ENCODE measurements at regions not wholly inside any gene's neighbourhood (a gene's known extent, or its start where the extent isn't known, plus 50 kb on each side); places are given as distances from the start of the nearest gene placed in this dataset.

- Mint-ChIP-seq H3K4me1 (no peaks in the 10 kb centered on the region), H3K9me3 (peaks cover 3 to 26% (median 13%) of the 10 kb centered on the region in 7 donors), H3K27me3 (no peaks in the 10 kb centered on the region), H3K4me3 (no peak overlapping the region), H3K27ac (no peak overlapping the region), H3K36me3 (no peaks in the 10 kb centered on the region)
- DNase-seq (no peak), ATAC-seq (ENCODE audit: low read depth in 2 of 2) (no peak)
- Histone ChIP-seq H3K27ac (ENCODE audit: insufficient read depth, low read length, poor library complexity, severe bottlenecking) (no peak overlapping the region), H3K9me3 (ENCODE audit: control insufficient read depth in 2 of 2, low read length in 2 of 2) (peaks cover 16 to 20% of the 10 kb centered on the region in 2 experiments), H3K4me1 (ENCODE audit: control insufficient read depth, insufficient read depth, low read length, poor library complexity, severe bottlenecking) (no peaks in the 10 kb centered on the region), H3K36me3 (ENCODE audit: control insufficient read depth, insufficient read depth, low read length) (no peaks in the 10 kb centered on the region), H3K4me3 (ENCODE audit: low read depth, low read length) (no peak overlapping the region), H3K27me3 (ENCODE audit: control insufficient read depth, insufficient read depth, low read length) (peaks cover 2% of the 10 kb centered on the region)
These were observed 102.1 kb downstream of the FOXL3 start for GRCh38 chr7:391961-392524.

- Histone ChIP-seq H3K4me3 (ENCODE audit: low read depth, low read length) (no peak overlapping the region), H3K9me3 (ENCODE audit: control insufficient read depth in 2 of 2, low read length in 2 of 2) (peaks cover 16 to 27% of the 10 kb centered on the region in 2 experiments), H3K27me3 (ENCODE audit: control insufficient read depth, insufficient read depth, low read length) (peaks cover 2% of the 10 kb centered on the region), H3K4me1 (ENCODE audit: control insufficient read depth, insufficient read depth, low read length, poor library complexity, severe bottlenecking) (no peaks in the 10 kb centered on the region), H3K27ac (ENCODE audit: insufficient read depth, low read length, poor library complexity, severe bottlenecking) (no peak overlapping the region), H3K36me3 (ENCODE audit: control insufficient read depth, insufficient read depth, low read length) (no peaks in the 10 kb centered on the region)
- ATAC-seq (ENCODE audit: low read depth in 2 of 2) (no peak), DNase-seq (no peak)
- H3K27ac Mint-ChIP-seq = no peak overlapping the region
- H3K36me3 Mint-ChIP-seq = no peaks in the 10 kb centered on the region
- H3K9me3 Mint-ChIP-seq = peaks cover 3 to 33% (median 18%) of the 10 kb centered on the region in 7 donors
- H3K27me3 Mint-ChIP-seq = no peaks in the 10 kb centered on the region
- no peaks in the 10 kb centered on the region for H3K4me1 Mint-ChIP-seq
- no peak overlapping the region for H3K4me3 Mint-ChIP-seq
These were observed 102.9 kb downstream of the FOXL3 start for GRCh38 chr7:392822-393221.

DNA sequence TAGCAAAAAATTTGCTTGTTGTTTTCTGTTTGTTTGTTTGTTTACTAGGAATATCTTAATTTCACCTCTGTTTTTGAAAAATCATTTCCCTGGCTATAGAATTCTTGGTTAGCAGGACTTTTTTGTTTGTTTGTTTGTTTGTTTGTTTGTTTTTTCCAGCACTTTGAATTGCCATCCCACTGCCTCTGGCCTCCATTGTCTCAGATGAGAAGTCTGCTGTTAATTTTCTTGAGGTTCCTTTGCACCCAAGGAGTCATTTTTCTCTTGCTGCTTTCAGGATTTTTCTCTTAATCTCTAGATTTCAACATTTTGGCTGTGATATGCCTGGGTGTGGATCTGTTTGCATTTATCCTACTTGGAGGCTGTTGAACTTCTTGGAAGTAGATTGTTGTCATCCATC, 105.7 kb downstream of the FOXL3 start:
- ATAC-seq (ENCODE audit: low read depth in 2 of 2) (no peak), DNase-seq (no peak)
- Histone ChIP-seq H3K36me3 (ENCODE audit: control insufficient read depth, insufficient read depth, low read length) (no peaks in the 10 kb centered on the region), H3K9me3 (ENCODE audit: control insufficient read depth in 2 of 2, low read length in 2 of 2) (peaks cover 19 to 32% of the 10 kb centered on the region in 2 experiments), H3K27me3 (ENCODE audit: control insufficient read depth, insufficient read depth, low read length) (peaks cover 2% of the 10 kb centered on the region), H3K27ac (ENCODE audit: insufficient read depth, low read length, poor library complexity, severe bottlenecking) (no peak overlapping the region), H3K4me1 (ENCODE audit: control insufficient read depth, insufficient read depth, low read length, poor library complexity, severe bottlenecking) (no peaks in the 10 kb centered on the region), H3K4me3 (ENCODE audit: low read depth, low read length) (no peak overlapping the region)
- Mint-ChIP-seq H3K36me3 (no peaks in the 10 kb centered on the region), H3K27ac (no peak overlapping the region), H3K4me1 (no peaks in the 10 kb centered on the region), H3K27me3 (no peaks in the 10 kb centered on the region), H3K4me3 (no peak overlapping the region), H3K9me3 (peaks cover 3 to 56% (median 24%) of the 10 kb centered on the region in 7 donors)

DNA sequence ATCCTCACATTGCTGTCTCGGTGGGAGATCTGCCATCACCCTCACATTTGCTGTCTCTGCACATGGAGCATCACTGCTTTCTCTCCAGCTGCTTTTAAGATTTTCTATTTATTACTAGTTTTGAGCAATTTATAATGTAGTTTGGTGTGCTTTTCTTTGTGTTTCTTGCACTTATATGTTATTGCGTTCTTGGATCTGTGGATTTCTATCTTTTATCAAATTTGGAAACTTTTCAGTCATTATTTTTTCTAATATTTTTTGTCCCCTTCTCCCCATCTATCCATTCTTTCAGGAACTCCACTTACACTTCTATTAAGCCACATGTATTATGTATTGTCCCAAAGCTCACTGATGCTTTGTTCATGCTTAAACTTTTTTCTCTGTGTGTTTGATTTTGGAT, 108.9 kb downstream of the FOXL3 start:
- Mint-ChIP-seq H3K9me3 (peaks cover 3 to 52% (median 24%) of the 10 kb centered on the region in 7 donors), H3K4me1 (no peaks in the 10 kb centered on the region), H3K4me3 (no peak overlapping the region), H3K27ac (no peak overlapping the region), H3K27me3 (no peaks in the 10 kb centered on the region), H3K36me3 (no peaks in the 10 kb centered on the region)
- no peaks in the 10 kb centered on the region for H3K4me1 ChIP-seq (ENCODE audit: control insufficient read depth, insufficient read depth, low read length, poor library complexity, severe bottlenecking)
- peaks cover 2% of the 10 kb centered on the region for H3K27me3 ChIP-seq (ENCODE audit: control insufficient read depth, insufficient read depth, low read length)
- H3K9me3 ChIP-seq (ENCODE audit: control insufficient read depth in 2 of 2, low read length in 2 of 2) = peaks cover 19 to 32% of the 10 kb centered on the region in 2 experiments
- ATAC-seq (ENCODE audit: low read depth in 2 of 2) (no peak), DNase-seq (no peak)
- no peaks in the 10 kb centered on the region for H3K36me3 ChIP-seq (ENCODE audit: control insufficient read depth, insufficient read depth, low read length)
- H3K27ac ChIP-seq (ENCODE audit: insufficient read depth, low read length, poor library complexity, severe bottlenecking) = no peak overlapping the region
- no peak overlapping the region for H3K4me3 ChIP-seq (ENCODE audit: low read depth, low read length)

DNA sequence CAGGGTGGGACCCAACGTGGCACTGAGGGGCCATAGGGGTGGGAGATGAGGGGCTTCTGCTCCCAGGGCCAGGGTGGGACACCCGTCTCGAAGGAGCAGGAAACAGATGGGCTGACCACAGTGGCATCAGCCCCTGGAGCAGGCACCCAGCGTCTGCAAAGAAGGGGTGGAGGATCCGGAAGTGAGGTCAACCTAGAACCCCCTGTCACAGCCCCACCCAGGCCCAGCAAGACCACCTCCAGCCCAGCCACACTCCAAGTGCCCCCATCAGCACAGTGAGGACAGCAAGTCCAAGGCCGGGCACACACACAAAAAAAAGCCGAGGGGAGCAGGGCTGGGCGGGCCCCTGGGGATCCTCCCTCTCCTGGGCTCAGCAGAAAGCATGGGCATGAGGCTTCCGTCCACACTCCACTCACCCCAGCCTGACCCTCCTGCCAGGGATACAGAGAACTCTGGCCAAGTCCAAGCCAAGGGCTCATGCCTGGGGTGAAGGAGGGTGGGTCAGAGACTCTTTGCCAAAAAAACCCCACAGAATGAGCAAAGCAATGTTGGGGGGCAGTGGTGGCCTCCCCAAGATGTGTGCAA, 111.0 kb downstream of the FOXL3 start:
- Mint-ChIP-seq H3K9me3 (peaks cover 3 to 39% (median 15%) of the 10 kb centered on the region in 7 donors), H3K36me3 (no peaks in the 10 kb centered on the region), H3K4me1 (no peaks in the 10 kb centered on the region), H3K27ac (no peak overlapping the region), H3K27me3 (no peaks in the 10 kb centered on the region), H3K4me3 (no peak overlapping the region)
- Histone ChIP-seq H3K9me3 (ENCODE audit: control insufficient read depth in 2 of 2, low read length in 2 of 2) (peaks cover 9 to 21% of the 10 kb centered on the region in 2 experiments), H3K4me1 (ENCODE audit: control insufficient read depth, insufficient read depth, low read length, poor library complexity, severe bottlenecking) (no peaks in the 10 kb centered on the region), H3K27me3 (ENCODE audit: control insufficient read depth, insufficient read depth, low read length) (no peaks in the 10 kb centered on the region), H3K27ac (ENCODE audit: insufficient read depth, low read length, poor library complexity, severe bottlenecking) (no peak overlapping the region), H3K4me3 (ENCODE audit: low read depth, low read length) (no peak overlapping the region), H3K36me3 (ENCODE audit: control insufficient read depth, insufficient read depth, low read length) (no peaks in the 10 kb centered on the region)
- ATAC-seq (ENCODE audit: low read depth in 2 of 2) (no peak), DNase-seq (no peak)

DNA sequence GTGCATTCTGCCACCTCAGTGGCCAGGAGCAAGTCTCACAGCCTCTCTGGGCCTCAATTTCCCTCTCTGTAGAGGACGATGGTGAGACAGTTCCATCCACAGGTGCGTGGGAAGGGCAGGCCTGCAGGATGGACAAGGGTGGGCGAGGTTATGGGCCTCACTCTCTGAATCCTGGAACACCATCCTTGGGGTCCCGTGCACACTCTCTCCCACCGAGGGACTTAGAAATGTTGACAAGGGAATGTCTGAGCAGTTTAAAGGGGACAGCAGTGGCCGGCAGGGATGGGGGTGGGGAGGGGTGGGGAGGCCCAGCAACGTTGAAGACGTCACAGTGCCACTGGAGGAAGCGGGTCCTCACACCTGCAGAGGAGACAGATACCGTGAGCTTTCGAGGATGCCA, 111.5 kb downstream of the FOXL3 start:
- H3K4me1 Mint-ChIP-seq = no peaks in the 10 kb centered on the region
- peaks cover 7 to 16% of the 10 kb centered on the region in 2 experiments for H3K9me3 ChIP-seq (ENCODE audit: control insufficient read depth in 2 of 2, low read length in 2 of 2)
- no peak overlapping the region for H3K27ac ChIP-seq (ENCODE audit: insufficient read depth, low read length, poor library complexity, severe bottlenecking)
- ATAC-seq (ENCODE audit: low read depth in 2 of 2) (no peak), DNase-seq (no peak)
- H3K4me3 ChIP-seq (ENCODE audit: low read depth, low read length) = no peak overlapping the region
- H3K9me3 Mint-ChIP-seq = peaks cover 0 to 34% (median 10%) of the 10 kb centered on the region in 7 donors
- H3K4me3 Mint-ChIP-seq = peak overlapping the region in 1 of 4 donors; percentile 7
- H3K27ac Mint-ChIP-seq = no peak overlapping the region
- H3K27me3 Mint-ChIP-seq = no peaks in the 10 kb centered on the region
- no peaks in the 10 kb centered on the region for H3K4me1 ChIP-seq (ENCODE audit: control insufficient read depth, insufficient read depth, low read length, poor library complexity, severe bottlenecking)
- H3K36me3 Mint-ChIP-seq = no peaks in the 10 kb centered on the region
- H3K27me3 ChIP-seq (ENCODE audit: control insufficient read depth, insufficient read depth, low read length) = no peaks in the 10 kb centered on the region
- H3K36me3 ChIP-seq (ENCODE audit: control insufficient read depth, insufficient read depth, low read length) = no peaks in the 10 kb centered on the region

GRCh38 chr7:404812-405488, 114.7 kb downstream of the PDGFA start:
- Mint-ChIP-seq H3K9me3 (peaks cover 0 to 3% (median 0%) of the 10 kb centered on the region in 7 donors), H3K4me1 (no peaks in the 10 kb centered on the region), H3K4me3 (no peak overlapping the region), H3K36me3 (no peaks in the 10 kb centered on the region), H3K27ac (no peak overlapping the region), H3K27me3 (no peaks in the 10 kb centered on the region)
- Histone ChIP-seq H3K9me3 (ENCODE audit: control insufficient read depth in 2 of 2, low read length in 2 of 2) (no peaks in the 10 kb centered on the region), H3K27me3 (ENCODE audit: control insufficient read depth, insufficient read depth, low read length) (no peaks in the 10 kb centered on the region), H3K4me3 (ENCODE audit: low read depth, low read length) (no peak overlapping the region), H3K36me3 (ENCODE audit: control insufficient read depth, insufficient read depth, low read length) (no peaks in the 10 kb centered on the region), H3K4me1 (ENCODE audit: control insufficient read depth, insufficient read depth, low read length, poor library complexity, severe bottlenecking) (no peaks in the 10 kb centered on the region), H3K27ac (ENCODE audit: insufficient read depth, low read length, poor library complexity, severe bottlenecking) (no peak overlapping the region)
- no peak for DNase-seq
- no peak for ATAC-seq (ENCODE audit: low read depth in 2 of 2)
